ENCODE measurements at regions not wholly inside any gene's neighbourhood (a gene's known extent, or its start where the extent isn't known, plus 50 kb on each side); places are given as distances from the start of the nearest gene placed in this dataset.

GRCh38 chr4:19880206-19880605 is 371.5 kb upstream of the SLIT2 start:
- TF ChIP-seq POLR2A (IDR thresholded peaks at IDR 0.05) (no peak), CTCF (IDR thresholded peaks at IDR 0.05) (no peak), EP300 (IDR thresholded peaks at IDR 0.05) (no peak), POLR2AphosphoS5 (IDR thresholded peaks at IDR 0.05) (peak in 1 of 4 donors; percentile 17)

Data from sigmoid colon (tissue), 4 donors.